HL-60/S4 (cell line): ENCODE measurements at regions not wholly inside any gene's neighbourhood (a gene's known extent, or its start where the extent isn't known, plus 50 kb on each side); places are given as distances from the start of the nearest gene placed in this dataset.
"Not testable (repeated sequence)": the region's sequence is repeated elsewhere in the genome, so short reads cannot be mapped to it uniquely, and the experiment has no call there.

Source experiments
- in situ Hi-C: fragments of 300-500 bp; cut with MboI; formaldehyde crosslinking; loops from 2 replicates; pipeline ENCODE4 v1.14.3; 2022; ENCODE audit warnings: low sequenced_read_pairs

- in situ Hi-C loops = no loop called here
Measured at GRCh38 chr9:12351293-12352044, 341.7 kb upstream of the TYRP1 start.

GRCh38 chr9:12352045-12352315 is 341.2 kb upstream of the TYRP1 start:
- in situ Hi-C loops = no loop called here

- in situ Hi-C loops = no loop called here
Measured at GRCh38 chr9:12363439-12363838, 329.7 kb upstream of the TYRP1 start.

GRCh38 chr9:12368569-12368968 is 324.6 kb upstream of the TYRP1 start:
- in situ Hi-C loops = no loop called here

- in situ Hi-C loops = no loop called here
Measured at GRCh38 chr9:12391839-12392509, 301.2 kb upstream of the TYRP1 start.

GRCh38 chr9:12394105-12394504 is 299.1 kb upstream of the TYRP1 start:
- in situ Hi-C loops = no loop called here

- in situ Hi-C loops = no loop called here
Measured at GRCh38 chr9:12403721-12404120, 289.5 kb upstream of the TYRP1 start.

GRCh38 chr9:12413986-12414385 is 279.2 kb upstream of the TYRP1 start:
- in situ Hi-C loops = no loop called here

- in situ Hi-C loops = no loop called here
Measured at GRCh38 chr9:12414514-12414913, 278.7 kb upstream of the TYRP1 start.

GRCh38 chr9:12415361-12415760 is 277.8 kb upstream of the TYRP1 start:
- in situ Hi-C loops = no loop called here

GRCh38 chr9:12416716-12417115 is 276.5 kb upstream of the TYRP1 start:
- in situ Hi-C loops = no loop called here

GRCh38 chr9:12424243-12424642 is 268.9 kb upstream of the TYRP1 start:
- in situ Hi-C loops = no loop called here

- in situ Hi-C loops = no loop called here
Measured at GRCh38 chr9:12425878-12426864, 267.0 kb upstream of the TYRP1 start.

- in situ Hi-C loops = no loop called here
Measured at GRCh38 chr9:12439267-12439666, 253.9 kb upstream of the TYRP1 start.

GRCh38 chr9:12441080-12441479 is 252.1 kb upstream of the TYRP1 start:
- in situ Hi-C loops = not testable (repeated sequence)

GRCh38 chr9:12441506-12441905 is 251.7 kb upstream of the TYRP1 start:
- in situ Hi-C loops = no loop called here

GRCh38 chr9:12448246-12448645 is 244.9 kb upstream of the TYRP1 start:
- in situ Hi-C loops = no loop called here

- in situ Hi-C loops = no loop called here
Measured at GRCh38 chr9:12457237-12457636, 235.9 kb upstream of the TYRP1 start.

- in situ Hi-C loops = no loop called here
Measured at GRCh38 chr9:12461763-12462460, 231.3 kb upstream of the TYRP1 start.

GRCh38 chr9:12462861-12463260 is 230.3 kb upstream of the TYRP1 start:
- in situ Hi-C loops = no loop called here

- in situ Hi-C loops = no loop called here
Measured at GRCh38 chr9:12463641-12464040, 229.5 kb upstream of the TYRP1 start.
